Endothelial cell (in vitro differentiated cells): ENCODE measurements at regions not wholly inside any gene's neighbourhood (a gene's known extent, or its start where the extent isn't known, plus 50 kb on each side); places are given as distances from the start of the nearest gene placed in this dataset.

Experiments used
- DNase-seq: peaks from one replicate; pipeline ENCODE4 v3.0.0; 2021; ENCODE audit warnings: low spot score
- H3K27ac Mint-ChIP-seq: one replicate; pipeline ENCODE4 v1.8.0; 2021; ENCODE audit warnings: mixed read lengths, inconsistent platforms; ENCODE audit not compliant: unreplicated experiment
- H3K27me3 Mint-ChIP-seq: one replicate; pipeline ENCODE4 v1.8.0; 2021; ENCODE audit warnings: mild to moderate bottlenecking, moderate library complexity, mixed read lengths, inconsistent platforms; ENCODE audit not compliant: unreplicated experiment
- H3K36me3 Mint-ChIP-seq: one replicate; pipeline ENCODE4 v1.8.0; 2021; ENCODE audit warnings: mild to moderate bottlenecking, low read depth, mixed read lengths, inconsistent platforms; ENCODE audit not compliant: unreplicated experiment
- H3K4me1 Mint-ChIP-seq: one replicate; pipeline ENCODE4 v1.8.0; 2021; ENCODE audit warnings: mild to moderate bottlenecking, mixed read lengths, inconsistent platforms; ENCODE audit not compliant: unreplicated experiment
- H3K4me3 Mint-ChIP-seq: one replicate; pipeline ENCODE4 v1.8.0; 2021; ENCODE audit warnings: mild to moderate bottlenecking, mixed read lengths, inconsistent platforms; ENCODE audit not compliant: unreplicated experiment
- H3K9me3 Mint-ChIP-seq: one replicate; pipeline ENCODE4 v1.8.0; 2021; ENCODE audit warnings: mixed read lengths, inconsistent platforms; ENCODE audit not compliant: unreplicated experiment
- TF ChIP-seq, protein P1 (sequence below): fragments of 200-600 bp; sonication (generic); IDR thresholded peaks from one replicate; pipeline ENCODE4 v1.5.0; 2021; ENCODE audit warnings: antibody characterized with exemption; ENCODE audit not compliant: unreplicated experiment

DNA sequence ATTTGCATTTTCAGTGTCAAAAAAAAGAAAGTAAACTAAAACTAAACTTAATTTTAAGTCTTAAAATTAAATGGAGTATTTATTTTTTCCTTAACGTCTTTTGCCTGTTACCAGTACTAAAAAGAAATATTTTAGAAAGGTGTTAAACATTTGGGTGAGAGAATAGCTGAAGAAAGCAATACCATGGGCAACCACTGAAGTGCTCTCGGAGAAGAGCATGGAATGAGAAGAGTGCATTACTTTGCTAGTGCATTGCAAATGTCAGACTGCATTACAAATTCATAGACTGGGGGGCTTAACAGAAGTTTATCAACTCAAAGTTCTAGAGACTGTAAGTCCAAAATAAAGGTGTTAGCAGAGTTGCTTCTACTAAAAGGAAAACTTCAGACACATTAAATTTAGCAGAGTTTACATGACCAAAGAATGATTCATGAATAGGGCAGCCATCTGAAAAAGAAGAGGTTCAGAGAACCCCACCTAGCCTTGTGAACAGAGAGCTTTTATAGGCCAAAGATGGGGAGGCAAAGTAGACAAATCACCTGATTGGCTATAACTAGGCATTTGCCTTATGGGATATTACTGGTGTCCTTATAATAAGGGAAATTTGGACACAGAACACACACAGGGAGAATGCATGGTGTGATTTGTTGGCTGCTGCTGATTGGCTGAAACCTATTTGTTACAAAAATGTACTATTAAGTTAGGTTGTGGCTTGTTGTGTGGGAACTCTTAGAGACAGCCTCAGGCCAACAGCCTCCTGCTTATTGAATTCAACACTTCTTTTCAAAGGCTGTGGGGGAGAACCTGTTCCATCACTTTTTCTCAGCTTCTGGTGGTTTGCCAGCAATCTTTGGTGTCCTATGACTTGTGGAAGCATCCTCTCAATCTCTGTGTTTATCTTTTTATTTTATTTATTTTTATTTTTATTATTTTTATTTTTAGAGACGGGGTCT, 106.7 kb upstream of the RREB1 start:
- Mint-ChIP-seq H3K4me3 (no peak overlapping the region), H3K4me1 (peaks cover 7% of the 10 kb centered on the region), H3K27ac (no peak overlapping the region), H3K9me3 (no peaks in the 10 kb centered on the region), H3K36me3 (no peaks in the 10 kb centered on the region), H3K27me3 (no peaks in the 10 kb centered on the region)
- TF ChIP-seq, protein P1, sequence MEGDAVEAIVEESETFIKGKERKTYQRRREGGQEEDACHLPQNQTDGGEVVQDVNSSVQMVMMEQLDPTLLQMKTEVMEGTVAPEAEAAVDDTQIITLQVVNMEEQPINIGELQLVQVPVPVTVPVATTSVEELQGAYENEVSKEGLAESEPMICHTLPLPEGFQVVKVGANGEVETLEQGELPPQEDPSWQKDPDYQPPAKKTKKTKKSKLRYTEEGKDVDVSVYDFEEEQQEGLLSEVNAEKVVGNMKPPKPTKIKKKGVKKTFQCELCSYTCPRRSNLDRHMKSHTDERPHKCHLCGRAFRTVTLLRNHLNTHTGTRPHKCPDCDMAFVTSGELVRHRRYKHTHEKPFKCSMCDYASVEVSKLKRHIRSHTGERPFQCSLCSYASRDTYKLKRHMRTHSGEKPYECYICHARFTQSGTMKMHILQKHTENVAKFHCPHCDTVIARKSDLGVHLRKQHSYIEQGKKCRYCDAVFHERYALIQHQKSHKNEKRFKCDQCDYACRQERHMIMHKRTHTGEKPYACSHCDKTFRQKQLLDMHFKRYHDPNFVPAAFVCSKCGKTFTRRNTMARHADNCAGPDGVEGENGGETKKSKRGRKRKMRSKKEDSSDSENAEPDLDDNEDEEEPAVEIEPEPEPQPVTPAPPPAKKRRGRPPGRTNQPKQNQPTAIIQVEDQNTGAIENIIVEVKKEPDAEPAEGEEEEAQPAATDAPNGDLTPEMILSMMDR, result no peak
- DNase-seq, result no peak

DNA sequence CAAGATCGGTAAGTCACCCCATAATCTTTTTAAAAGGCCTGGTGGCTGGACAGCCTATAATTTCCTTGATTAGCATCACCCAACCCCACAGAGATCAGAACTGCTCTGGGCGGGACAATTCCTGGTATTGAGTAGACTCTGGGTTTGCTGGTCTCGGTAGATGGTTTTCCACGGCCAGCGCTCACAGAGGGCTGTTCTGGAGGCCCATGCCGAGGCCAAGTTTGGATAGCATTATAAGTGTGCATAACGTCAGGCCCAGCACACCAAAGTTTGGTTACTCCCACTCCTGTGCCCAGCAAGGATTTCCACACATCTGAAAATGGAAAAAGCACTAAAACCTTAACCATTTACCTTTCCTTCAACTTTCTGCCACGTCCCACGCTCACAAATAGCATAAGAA, 104.7 kb upstream of the RREB1 start:
- Mint-ChIP-seq H3K9me3 (no peaks in the 10 kb centered on the region), H3K36me3 (no peaks in the 10 kb centered on the region), H3K27me3 (no peaks in the 10 kb centered on the region), H3K4me3 (no peak overlapping the region), H3K27ac (no peak overlapping the region), H3K4me1 (peaks cover 5% of the 10 kb centered on the region)
- TF ChIP-seq, protein P1, result no peak
- DNase-seq, result no peak

DNA sequence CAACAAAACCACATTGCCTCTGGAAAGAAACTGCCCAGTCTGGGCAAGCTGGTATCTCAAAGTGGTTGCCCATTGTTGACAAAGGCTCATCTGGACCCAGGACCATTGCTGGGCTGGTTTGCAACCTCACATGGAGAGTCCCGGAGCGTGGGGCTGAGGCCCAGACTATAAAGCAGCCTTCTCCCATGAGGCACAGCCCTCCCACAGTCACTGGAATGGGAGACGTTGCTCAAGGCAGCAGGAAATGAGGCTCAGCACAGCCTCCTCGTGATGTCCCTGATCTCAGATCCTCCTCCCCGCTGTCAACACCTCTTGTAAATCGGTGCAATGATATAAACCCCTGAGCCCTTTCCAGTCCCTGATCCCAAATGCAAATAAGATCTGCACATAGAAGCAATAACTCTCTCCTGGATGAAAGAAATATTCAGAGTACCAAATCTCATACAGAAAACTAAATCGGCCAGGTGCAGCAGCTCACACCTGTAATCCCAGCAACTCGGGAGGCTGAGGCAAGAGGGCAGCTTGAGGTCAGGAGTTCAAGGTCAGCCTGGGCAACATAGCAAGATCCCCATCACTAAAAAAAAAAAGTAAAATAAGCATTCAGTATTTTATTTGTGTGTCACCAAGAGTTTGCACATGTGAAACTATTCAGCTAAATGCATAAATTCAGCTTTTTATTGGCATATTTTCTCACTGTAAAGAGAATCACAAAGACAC, 103.0 kb upstream of the RREB1 start:
- TF ChIP-seq, protein P1, result no peak
- no peaks in the 10 kb centered on the region for H3K9me3 Mint-ChIP-seq
- H3K36me3 Mint-ChIP-seq, result no peaks in the 10 kb centered on the region
- H3K4me3 Mint-ChIP-seq, result no peak overlapping the region
- no peak overlapping the region for H3K27ac Mint-ChIP-seq
- no peak for DNase-seq
- no peaks in the 10 kb centered on the region for H3K4me1 Mint-ChIP-seq
- H3K27me3 Mint-ChIP-seq, result no peaks in the 10 kb centered on the region

DNA sequence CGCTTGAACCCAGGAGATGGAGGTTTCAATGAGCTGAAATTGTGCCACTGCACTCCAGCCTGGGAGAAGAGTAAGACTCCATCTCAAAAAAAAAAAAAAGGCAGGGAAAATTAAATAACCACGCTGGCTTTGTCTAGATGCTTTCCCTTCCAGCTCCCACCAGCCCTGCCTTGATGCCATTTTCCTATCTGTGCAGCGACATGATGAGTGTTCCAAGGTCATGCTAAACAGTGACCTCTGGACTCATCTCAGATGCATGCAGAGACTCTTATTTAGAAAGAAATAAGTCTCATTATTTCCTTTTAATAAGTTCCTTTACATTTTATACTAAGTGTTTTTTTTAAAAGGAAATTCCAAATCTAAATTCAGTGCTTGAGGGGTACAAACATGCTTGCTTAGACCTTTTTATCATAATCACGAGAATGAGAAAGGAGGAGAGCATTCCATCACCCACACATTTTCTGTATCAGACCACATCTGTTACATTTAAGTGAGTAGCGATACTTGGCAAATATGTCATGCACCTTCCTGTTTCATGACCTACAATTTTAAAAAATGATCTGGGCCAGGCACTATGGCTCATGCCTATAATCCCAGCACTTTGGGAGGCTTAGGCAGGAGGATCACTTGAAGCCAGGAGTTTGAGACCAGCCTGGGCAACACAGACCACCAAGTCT, 101.1 kb upstream of the RREB1 start:
- H3K36me3 Mint-ChIP-seq, result no peaks in the 10 kb centered on the region
- no peaks in the 10 kb centered on the region for H3K9me3 Mint-ChIP-seq
- TF ChIP-seq, protein P1, result no peak
- no peaks in the 10 kb centered on the region for H3K27me3 Mint-ChIP-seq
- no peaks in the 10 kb centered on the region for H3K4me1 Mint-ChIP-seq
- H3K27ac Mint-ChIP-seq, result no peak overlapping the region
- H3K4me3 Mint-ChIP-seq, result no peak overlapping the region
- no peak for DNase-seq
